NCI-H510A (cell line): ENCODE measurements at regions not wholly inside any gene's neighbourhood (a gene's known extent, or its start where the extent isn't known, plus 50 kb on each side); places are given as distances from the start of the nearest gene placed in this dataset.
A peak's percentile ranks its signal among the peaks of the same experiment; 100 is the strongest.

ENCODE experiments used
- DNase-seq: peaks from one replicate; lab custom pipeline; 2025; lab: John Stamatoyannopoulos, UW

- DNase-seq = no peak
Observed at GRCh38 chr10:83986800-83987199, 152.5 kb upstream of the GHITM start.

DNA sequence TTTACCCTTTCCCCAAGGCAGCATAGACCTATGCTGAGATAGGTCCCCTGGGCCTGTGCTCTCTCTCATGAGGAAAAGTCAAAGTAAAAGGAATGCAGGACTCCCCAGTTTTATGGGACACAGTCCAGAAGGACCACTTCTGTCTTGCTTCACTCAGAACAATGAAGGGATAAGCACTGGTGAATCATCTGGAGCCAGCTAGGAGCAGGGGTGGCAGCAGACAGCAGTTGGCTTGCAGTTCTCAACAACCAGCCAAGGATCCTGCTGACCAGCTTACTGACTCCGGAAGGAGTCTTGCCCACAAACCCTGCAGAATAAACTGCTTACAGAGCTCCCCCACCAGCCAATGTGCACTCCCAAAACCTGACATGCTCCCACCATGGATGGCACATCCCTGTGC lies 152.1 kb upstream of the GHITM start:
- no peak for DNase-seq

GRCh38 chr10:83988435-83988834 lies 150.9 kb upstream of the GHITM start:
- DNase-seq = no peak

GRCh38 chr10:83990126-83990525 lies 149.2 kb upstream of the GHITM start:
- no peak for DNase-seq

GRCh38 chr10:83991986-83992753 lies 147.1 kb upstream of the GHITM start:
- peak; percentile 3 for DNase-seq

GRCh38 chr10:83994325-83994724 lies 145.0 kb upstream of the GHITM start:
- DNase-seq = no peak

DNA sequence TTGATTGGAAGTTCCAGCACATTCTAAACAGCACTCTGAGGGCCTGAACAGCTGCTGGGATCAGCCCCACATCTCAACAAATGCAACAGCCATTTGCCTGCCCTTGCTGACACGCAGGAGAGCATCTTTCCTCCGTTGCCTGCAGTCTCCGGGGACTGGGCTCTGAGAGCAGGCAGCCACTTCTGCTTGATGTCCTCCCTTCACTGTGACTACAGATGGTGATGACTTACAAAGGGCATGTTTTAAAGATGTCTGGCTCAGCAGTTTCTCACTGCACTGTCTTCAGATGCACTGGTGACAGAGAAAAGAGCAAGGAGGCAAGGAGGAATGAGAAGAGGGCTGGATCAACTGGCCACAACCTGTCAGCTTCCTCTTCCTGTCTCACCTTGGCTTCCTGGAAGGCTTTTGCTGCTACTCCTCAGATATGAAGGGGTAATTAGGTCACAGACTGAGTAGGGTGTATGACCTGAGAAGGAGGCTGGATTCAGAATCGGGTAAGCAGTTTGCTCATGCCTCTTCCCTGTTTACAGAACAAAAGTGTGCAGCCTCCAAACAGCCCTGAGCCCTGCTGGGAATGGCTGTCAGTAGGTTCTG lies 143.5 kb upstream of the GHITM start:
- no peak for DNase-seq

DNA sequence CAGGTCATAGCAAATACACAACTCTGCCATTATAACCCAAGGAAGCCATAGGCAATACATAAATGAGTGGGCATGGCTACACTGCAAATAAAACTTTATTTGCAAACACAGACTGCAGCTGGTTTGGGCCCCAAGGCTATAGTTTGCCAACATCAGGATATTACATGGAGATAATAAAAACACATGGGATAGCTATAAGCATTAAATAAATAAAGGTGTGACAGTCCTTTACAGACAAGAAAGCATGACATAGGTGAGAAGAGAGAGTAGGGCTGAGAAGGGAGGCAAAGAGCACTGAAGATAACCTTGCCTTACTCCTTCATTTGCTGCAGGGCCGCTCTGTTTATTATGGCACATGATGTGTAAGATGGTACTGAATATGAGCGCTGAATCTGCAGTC lies 135.1 kb upstream of the GHITM start:
- DNase-seq = no peak

- DNase-seq = no peak
Observed at GRCh38 chr10:84005403-84005802, 133.9 kb upstream of the GHITM start.

DNA sequence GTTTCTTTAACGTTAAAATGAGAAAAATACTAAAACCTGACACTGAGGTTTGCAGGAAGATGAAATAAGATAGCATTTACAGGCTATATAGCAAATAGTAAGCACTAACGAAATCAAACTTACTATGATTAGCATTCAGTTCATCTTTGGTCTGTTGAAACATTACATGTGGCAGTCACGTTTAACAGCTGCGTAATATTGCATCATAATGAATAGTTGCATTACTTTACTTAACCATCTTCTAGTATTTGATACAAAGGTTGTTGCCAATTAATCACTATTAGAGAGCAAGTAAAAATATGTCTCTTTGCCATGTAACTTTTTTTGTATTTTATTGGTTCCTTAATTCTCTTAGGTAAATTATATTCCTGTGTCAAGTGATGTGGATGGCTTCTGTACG lies 131.8 kb upstream of the GHITM start:
- no peak for DNase-seq

- no peak for DNase-seq
Observed at GRCh38 chr10:84008878-84009277, 130.4 kb upstream of the GHITM start.

DNA sequence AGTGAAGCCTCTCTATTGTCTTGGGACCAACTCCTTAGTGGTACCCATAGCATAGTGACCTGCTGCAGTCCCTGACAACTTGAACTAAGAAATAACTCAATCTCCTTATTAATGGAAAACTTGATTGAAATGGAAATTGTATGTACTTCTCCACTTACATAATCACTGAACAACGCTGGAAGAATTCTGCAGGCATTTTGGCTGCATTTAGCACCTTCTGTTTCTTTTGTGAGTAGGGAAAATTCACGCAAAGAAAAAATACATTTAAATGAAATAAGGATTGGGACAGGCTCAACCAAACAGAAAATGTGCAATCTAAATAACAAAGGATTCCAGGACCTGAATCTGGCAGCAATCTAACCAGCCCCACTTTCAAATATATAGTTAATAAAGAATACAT lies 126.9 kb upstream of the GHITM start:
- no peak for DNase-seq

GRCh38 chr10:84012831-84013458 lies 126.4 kb upstream of the GHITM start:
- DNase-seq = no peak

- no peak for DNase-seq
Observed at GRCh38 chr10:84015877-84016595, 123.3 kb upstream of the GHITM start.

DNA sequence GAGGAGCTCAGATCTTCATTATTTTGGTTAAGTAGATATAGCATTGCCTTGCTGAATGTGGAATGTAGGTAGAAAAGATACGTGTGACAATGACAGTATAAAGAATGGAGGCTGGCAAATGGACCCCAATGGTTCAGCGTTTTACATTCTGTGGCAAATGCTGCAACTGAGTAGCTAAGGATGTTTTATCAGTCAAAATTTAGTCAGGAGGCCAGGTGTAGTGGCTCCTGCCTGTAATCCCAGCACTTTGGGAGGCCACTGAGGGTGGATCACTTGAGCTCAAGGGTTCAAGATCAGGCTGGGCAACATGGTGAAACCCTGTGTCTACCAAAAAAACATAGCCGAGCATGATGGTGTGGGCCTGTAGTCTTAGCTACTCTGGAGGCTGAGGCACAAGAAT lies 120.5 kb upstream of the GHITM start:
- DNase-seq = no peak

DNA sequence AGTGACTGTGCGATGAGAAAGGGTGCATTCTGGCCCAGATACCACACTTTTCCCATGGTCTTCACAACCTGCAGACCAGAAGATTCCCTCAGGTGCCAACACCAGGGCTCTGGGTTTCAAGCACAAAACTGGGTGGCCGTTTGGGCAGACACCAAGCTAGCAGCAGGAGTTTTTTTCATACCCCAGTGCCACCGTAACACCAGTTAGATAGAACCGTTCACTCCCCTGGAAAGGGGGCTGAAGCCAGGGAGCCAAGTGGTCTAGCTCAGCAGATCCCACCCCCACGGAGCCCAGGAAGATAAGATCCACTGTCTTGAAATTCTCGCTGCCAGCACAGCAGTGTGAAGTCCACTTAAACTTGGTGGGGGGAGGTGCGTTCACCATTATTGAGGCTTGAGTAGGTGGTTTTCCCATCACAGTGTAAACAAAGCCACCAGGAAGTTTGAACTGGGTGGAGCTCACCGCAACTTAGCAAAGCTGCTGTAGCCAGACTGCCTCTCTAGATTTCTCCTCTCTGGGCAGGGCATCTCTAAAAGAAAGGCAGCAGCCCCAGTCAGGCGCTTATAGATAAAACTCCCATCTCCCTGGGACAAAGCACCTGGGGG lies 119.4 kb upstream of the GHITM start:
- peak; percentile 8 for DNase-seq

- no peak for DNase-seq
Observed at GRCh38 chr10:84026821-84027257, 112.5 kb upstream of the GHITM start.

GRCh38 chr10:84029840-84030239 lies 109.5 kb upstream of the GHITM start:
- no peak for DNase-seq

DNA sequence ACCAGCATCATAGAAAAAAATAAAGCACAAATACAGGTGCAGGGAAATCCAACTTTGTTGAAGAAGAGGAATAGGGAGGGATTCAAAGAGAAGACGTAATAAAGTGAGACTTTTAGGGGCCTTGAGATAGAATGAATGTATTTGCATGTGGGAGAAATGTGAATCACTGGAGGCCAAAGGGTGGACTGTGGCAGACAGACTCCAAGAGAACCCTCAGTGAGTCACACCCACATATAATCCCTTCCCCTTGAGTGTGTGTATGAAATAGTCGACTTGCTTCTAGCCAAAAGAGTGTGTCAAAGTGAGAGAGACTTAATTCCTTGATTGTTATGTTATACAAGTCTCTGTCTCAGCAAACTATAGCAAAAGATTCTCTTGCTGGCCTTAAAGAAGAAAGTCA lies 101.3 kb upstream of the GHITM start:
- no peak for DNase-seq

- DNase-seq = no peak
Observed at GRCh38 chr10:84039957-84040356, 99.4 kb upstream of the GHITM start.

DNA sequence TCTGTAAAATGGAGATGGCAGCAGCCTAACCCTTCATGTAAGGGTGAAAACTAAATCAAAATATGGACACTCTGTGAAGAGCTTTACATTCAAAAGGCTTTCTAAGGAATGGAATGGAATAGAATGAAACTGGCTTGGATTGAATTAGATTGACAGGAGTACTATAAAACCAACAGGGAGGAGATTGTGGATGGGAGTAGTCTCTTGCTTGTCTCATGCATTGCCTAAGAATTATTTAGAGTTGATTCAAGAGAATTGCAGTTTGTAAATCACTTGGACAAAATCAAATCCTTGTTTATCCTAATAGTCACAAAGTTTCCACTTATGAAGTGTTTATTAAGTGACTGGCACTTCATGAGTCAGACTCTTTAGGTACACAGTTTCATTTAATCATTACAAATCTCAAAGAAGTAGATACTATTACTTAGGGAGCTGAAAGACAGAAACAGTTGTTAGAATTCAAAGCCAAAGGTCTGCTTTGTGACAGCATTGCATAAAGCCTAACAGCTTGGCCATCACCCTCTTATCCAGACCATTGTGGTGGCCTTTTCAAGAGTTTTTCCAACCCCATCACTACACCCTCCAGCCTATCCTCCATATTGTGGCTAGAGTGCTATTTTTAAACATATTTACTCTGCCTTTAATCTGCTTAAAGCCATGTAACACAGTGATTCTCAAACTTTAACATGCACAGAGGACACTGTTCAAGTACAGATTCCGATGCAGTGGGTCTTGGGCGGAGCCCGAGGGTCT lies 91.9 kb upstream of the GHITM start:
- DNase-seq = no peak

DNA sequence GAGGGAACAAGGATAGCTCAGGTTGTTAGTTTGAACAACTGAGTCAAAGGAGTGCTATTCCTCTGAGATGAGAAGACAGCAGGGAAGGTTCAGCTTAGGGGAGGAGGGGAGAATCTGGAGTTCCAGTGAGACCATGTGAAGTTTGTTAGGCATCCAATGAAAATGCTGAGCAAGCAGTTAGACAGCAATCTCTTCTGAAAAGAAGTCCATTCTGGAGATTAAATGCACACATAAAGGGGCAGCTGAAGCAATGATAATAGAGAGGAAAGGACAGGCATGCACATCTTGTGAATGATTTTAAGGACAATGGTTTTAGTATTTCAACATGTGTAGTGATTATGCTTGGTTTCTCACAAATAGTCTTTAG lies 89.7 kb upstream of the GHITM start:
- no peak for DNase-seq
